GM23248 (cell line): ENCODE measurements at regions not wholly inside any gene's neighbourhood (a gene's known extent, or its start where the extent isn't known, plus 50 kb on each side); places are given as distances from the start of the nearest gene placed in this dataset.
"Not testable (repeated sequence)": the region's sequence is repeated elsewhere in the genome, so short reads cannot be mapped to it uniquely, and the experiment has no call there.

Source experiments
- EZH2 ChIP-seq: fragments of 200-600 bp; sonication (generic); IDR thresholded peaks from 2 replicates; pipeline ENCODE4 v1.6.1; 2018; ENCODE audit warnings: antibody characterized with exemption, mild to moderate bottlenecking; ENCODE audit not compliant: insufficient read depth, poor library complexity, severe bottlenecking
- EZH2phosphoT487 ChIP-seq: fragments of 200-600 bp; sonication (generic); IDR thresholded peaks from 2 replicates; pipeline ENCODE4 v1.6.1; 2018; ENCODE audit warnings: antibody characterized with exemption, moderate library complexity, mild to moderate bottlenecking, low read depth; ENCODE audit not compliant: insufficient read depth

DNA sequence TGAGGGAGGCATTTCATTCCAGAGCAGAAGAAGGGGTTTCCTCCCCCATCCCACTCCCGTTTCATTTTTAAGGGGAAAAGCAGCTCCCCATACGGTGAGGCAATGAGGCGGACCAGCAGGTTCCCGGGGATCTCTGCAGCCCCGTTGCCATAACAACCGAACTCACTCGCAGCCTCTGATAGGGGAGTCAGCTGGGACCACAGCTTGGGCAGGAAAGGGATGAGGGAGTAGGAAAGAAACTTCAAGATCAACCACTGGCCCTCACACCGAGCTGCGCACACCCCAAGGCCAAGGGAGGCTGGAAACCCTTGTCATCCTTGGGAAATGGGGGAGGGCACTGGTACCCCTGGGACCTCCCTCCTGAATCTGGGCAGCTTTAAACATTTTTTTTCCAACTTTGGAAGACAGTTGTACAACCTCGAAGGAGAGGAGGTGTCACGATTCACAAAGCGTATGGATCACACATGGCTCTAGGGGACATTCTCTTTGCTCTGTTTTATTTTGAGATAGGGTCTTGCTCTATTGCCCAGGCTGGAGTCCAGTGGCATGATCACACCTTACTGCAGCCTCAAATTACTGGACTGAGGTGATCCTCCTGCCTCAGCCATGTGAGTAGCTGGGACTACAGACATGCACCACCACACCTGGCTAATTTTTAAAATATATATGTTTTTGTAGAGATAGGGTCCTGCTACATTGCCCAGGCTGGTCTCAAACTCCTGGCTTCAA is 160.6 kb downstream of the CRLF3 start:
- not testable (repeated sequence) for TF ChIP-seq EZH2, EZH2phosphoT487
